D721Med (cell line): ENCODE measurements at regions not wholly inside any gene's neighbourhood (a gene's known extent, or its start where the extent isn't known, plus 50 kb on each side); places are given as distances from the start of the nearest gene placed in this dataset.

Experiments used
- DNase-seq: peaks from one replicate; pipeline ENCODE4 v3.0.0; 2011; ENCODE audit warnings: low spot score; ENCODE audit not compliant: insufficient read length
- FAIRE-seq: peaks from 2 replicates; lab custom pipeline; 2011; peaks lifted over from hg19 to GRCh38; lab: Jason Lieb, UNC
- CTCF ChIP-seq: IDR thresholded peaks from 2 replicates; pipeline ENCODE4 v1.5.1; 2012; ENCODE audit warnings: mild to moderate bottlenecking, control low read depth; ENCODE audit not compliant: insufficient read depth; ENCODE audit errors: missing control alignments

- DNase-seq (no peak), FAIRE-seq (no peak)
- no peak for TF ChIP-seq CTCF
These were observed 550.0 kb upstream of the ALCAM start for GRCh38 chr3:104816716-104817115.

- TF ChIP-seq CTCF: no peak
- no peak for FAIRE-seq
- DNase-seq: no peak
These were observed 547.4 kb upstream of the ALCAM start for GRCh38 chr3:104819333-104819732.

GRCh38 chr3:104820959-104821358 is 545.8 kb upstream of the ALCAM start:
- FAIRE-seq: no peak
- no peak for TF ChIP-seq CTCF
- DNase-seq: no peak

- no peak for FAIRE-seq
- no peak for TF ChIP-seq CTCF
- no peak for DNase-seq
These were observed 541.6 kb upstream of the ALCAM start for GRCh38 chr3:104825116-104825515.

GRCh38 chr3:104831071-104831470 is 535.6 kb upstream of the ALCAM start:
- TF ChIP-seq CTCF: no peak
- DNase-seq: no peak
- no peak for FAIRE-seq

GRCh38 chr3:104832530-104832929 is 534.2 kb upstream of the ALCAM start:
- FAIRE-seq: no peak
- no peak for TF ChIP-seq CTCF
- no peak for DNase-seq

GRCh38 chr3:104835376-104835775 is 531.3 kb upstream of the ALCAM start:
- no peak for TF ChIP-seq CTCF
- FAIRE-seq: no peak
- DNase-seq: no peak
